HuH-7 (cell line): ENCODE measurements at regions not wholly inside any gene's neighbourhood (a gene's known extent, or its start where the extent isn't known, plus 50 kb on each side); places are given as distances from the start of the nearest gene placed in this dataset.
"Not testable (repeated sequence)": the region's sequence is repeated elsewhere in the genome, so short reads cannot be mapped to it uniquely, and the experiment has no call there.

ENCODE experiments used
- DNase-seq: peaks from one replicate; pipeline ENCODE4 v3.0.0; 2011; ENCODE audit warnings: low spot score

GRCh38 chr17:13212860-13213259 lies 195.0 kb upstream of the ELAC2 start:
- DNase-seq = no peak

DNA sequence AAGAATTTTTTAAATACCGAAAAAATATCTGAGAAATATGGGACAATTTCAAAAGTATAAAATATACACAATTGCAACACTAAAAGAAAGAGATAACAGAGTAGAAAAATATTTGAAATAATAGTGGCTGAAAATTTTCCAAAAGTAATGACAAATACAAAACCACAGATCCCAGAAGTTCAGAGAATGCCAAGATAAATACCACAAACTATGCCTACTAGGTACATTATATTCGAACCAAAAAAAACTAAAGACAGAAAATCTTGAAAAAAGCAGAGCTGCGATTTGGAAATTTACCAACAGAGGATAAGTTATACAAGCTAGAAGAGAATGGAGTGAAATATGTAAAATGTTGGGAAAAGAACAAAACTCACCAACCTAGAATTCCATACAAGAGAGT lies 191.3 kb upstream of the ELAC2 start:
- DNase-seq = no peak

DNA sequence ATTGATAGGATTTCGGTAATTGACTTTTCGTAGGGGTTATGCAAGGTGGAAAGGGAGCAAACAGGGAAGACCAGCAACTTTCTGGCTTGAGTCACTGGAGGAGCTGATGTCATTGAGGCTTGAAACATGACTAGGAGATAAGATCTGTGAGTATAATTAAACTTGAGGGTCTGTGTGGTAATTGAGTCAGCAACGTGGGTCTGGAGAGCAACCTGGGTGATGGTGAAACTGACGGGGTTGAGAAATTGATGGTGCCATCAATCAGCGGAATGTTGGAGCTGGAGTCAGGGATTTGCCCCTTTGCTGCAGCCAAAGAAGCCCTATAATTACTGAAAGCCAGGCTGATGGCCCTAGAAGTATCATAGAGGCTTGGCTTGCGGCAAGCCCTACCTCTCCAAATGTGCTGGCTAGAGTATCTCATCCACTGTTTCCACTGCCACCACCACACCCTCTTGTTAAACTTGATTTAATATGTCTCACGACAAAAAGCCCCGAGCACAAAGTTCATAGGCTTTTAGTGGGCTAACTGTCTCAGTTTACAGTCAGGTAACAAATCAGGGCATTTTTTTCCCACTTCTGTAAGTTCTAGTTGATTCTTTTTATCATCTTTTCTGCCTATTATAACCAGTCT lies 186.9 kb upstream of the ELAC2 start:
- no peak for DNase-seq

DNA sequence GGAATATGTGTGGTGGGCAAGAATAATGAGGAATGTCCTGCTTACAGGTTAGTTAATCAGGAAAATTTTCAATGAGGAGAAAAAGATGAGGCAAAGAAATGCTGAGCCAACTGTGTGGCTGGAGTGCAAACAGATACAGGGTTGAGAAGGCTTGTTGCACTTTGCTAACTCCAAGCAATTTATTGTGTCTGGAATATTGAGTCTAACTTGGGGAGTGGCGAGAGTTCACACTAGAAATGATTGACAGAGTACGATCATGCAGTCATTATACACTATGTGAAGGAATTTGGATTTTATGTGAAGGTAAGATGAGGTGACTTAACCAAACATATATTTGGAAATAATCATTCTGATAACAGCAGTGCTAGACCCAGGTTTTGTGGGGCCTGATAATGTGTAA lies 185.0 kb upstream of the ELAC2 start:
- DNase-seq = no peak

GRCh38 chr17:13200671-13201070 lies 182.8 kb upstream of the ELAC2 start:
- no peak for DNase-seq

- no peak for DNase-seq
Measured at GRCh38 chr17:13199425-13199824, 181.6 kb upstream of the ELAC2 start.

GRCh38 chr17:13197586-13197985 lies 179.8 kb upstream of the ELAC2 start:
- DNase-seq = no peak

DNA sequence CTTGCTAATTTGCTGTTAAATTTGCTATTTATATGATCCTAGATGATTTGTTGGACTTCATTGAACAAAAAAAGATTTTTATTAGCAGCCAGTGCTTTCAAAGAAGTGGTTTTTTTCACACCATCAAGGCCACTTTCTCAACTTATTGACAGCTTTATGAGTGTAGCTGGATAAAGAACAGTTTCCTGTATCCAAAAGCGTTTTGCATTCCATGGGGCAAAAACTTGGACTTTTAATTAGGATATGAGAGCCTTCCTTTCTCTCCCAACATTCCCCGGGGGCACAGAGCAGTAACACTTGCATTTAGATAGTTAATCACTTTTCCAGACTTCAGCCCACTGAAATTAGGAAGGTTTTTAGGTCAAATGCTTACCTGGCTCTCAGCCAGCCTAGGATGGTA lies 177.1 kb upstream of the ELAC2 start:
- DNase-seq = no peak

DNA sequence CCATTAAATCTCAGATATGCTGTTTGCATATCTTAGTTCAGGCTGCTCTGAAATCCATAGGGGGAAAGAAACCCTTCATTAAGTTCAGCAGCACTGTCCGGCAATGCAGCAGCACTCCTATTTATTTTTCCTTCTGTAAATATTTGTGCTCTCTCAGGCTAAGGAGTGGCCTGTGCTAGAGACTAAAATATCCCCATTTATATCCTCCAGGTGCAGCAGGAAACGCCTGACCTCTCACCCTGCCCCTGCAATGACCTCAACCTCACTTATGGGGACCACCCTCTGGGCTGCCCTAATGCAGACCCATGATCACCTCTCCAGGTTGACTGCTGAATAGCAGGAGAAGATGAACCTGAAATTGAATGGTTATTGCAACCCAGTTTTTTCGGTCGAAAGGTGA lies 165.0 kb upstream of the ELAC2 start:
- peak; percentile 27 for DNase-seq

- peak; percentile 15 for DNase-seq
Measured at GRCh38 chr17:13182450-13182849, 164.6 kb upstream of the ELAC2 start.

DNA sequence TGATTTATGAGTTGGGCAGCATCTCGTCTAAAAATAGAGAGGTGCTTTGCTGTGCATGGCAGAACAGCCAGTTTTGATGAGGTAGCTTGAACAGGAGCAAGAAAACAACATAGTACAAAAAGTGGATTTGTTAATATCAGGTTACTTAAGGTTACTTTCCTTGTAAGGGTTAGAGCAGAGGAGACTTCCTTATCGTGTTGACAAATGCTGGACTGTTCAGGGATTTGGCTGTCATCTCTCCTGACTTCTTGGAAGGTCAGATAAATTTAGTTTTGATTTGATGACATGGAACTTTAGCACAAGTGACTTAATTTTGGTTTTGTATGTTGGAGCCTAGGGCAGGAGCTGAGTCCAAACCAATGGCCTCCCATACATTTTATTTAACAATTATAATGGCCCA lies 163.9 kb upstream of the ELAC2 start:
- DNase-seq = no peak

- DNase-seq = no peak
Measured at GRCh38 chr17:13176436-13176835, 158.6 kb upstream of the ELAC2 start.

GRCh38 chr17:13171790-13172189 lies 154.0 kb upstream of the ELAC2 start:
- DNase-seq = no peak

DNA sequence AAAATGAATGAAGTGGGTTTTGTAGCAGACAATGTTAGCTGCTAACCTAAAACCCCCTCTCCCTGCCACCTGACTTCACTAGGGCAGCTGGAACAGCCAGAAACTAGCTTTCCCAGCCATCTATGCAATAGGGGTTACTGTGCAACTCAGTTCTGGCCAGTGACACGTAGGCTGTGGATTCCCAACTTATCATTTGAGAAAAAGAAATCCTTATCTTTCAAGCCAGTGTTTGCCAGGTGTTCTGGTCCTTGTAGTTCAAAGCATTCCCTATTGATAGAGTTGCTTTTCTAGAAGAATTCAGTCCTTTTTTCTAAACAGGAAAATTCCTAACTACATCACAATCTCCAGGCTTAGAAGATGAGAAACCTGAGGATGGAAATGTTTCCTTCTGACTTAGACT lies 144.5 kb upstream of the ELAC2 start:
- no peak for DNase-seq

DNA sequence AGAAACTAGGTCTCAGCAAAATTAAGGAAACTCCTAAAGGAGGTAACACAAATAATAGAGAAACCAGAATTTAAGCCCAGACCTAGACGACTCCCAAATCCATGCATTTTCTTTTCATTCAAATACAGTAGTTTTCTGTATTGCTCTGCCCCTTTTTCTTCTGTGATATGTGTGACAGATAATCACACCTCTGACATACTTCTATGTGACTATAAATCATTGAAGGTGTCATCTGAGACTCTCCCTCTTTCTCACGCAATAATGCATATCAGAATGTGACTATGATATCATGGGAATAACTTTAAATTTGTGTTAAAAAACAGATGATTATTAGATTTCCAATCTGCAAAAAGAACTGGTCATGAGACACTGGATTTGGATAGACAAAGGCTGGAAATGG lies 143.0 kb upstream of the ELAC2 start:
- no peak for DNase-seq

DNA sequence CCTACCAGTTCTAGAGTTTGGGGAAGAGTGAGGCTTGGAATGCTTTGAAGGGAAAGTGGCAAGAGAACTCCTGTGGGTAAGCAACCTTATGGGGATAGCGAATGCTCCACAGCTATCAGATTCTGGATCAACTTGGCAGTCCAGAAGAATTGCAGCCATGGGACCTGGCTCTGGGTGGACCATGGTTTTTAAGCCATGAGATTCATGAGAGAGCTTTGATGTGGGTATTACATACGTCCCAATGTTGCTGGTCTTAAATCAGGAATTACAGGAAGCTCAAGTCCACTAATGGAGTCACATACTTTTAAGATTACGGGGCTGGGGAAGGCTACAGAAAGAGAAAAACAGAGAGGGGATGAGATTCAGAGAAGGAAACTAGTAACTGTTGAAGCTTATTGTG lies 142.5 kb upstream of the ELAC2 start:
- no peak for DNase-seq

GRCh38 chr17:13158494-13159240 lies 140.8 kb upstream of the ELAC2 start:
- no peak for DNase-seq

GRCh38 chr17:13157656-13158055 lies 139.8 kb upstream of the ELAC2 start:
- DNase-seq = no peak

DNA sequence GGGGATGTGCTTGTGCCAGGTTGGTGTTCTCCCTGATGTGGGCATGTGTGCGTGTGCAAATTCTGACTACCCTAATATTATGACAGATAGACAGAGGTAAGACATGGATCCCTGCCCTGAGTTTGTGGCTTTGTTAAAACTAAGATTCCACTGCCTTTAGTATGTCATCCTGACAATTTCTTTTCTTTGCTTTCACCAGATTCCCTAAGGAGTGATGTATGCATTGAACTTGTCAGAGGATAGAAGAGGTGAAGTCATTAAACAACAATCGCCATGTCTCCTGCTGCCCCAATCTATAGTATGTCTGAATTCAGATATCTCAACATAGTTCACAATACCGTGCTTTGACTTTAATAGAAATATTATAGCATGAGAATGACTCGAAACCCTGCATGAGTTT lies 137.1 kb upstream of the ELAC2 start:
- no peak for DNase-seq

DNA sequence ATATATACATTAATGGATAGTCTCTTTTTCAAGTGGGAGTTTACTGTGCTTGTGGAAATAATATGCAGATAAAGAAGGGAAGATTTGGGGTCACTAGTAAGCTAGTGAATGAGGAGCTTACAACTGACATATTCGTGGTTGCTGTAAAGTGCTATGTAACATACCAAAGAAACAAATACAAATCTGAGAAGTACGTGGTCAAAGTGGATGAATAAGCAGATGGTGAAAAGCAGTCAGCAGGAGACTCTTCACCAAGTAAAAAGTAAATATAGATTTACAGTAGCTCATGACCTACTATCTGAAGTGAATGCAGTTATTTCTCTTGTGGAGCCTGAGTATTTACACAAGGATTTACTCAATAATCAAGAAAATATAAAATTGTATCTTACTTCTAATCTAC lies 136.6 kb upstream of the ELAC2 start:
- no peak for DNase-seq

GRCh38 chr17:13153036-13153435 lies 135.2 kb upstream of the ELAC2 start:
- DNase-seq = no peak

GRCh38 chr17:13152501-13152900 lies 134.7 kb upstream of the ELAC2 start:
- DNase-seq = no peak

DNA sequence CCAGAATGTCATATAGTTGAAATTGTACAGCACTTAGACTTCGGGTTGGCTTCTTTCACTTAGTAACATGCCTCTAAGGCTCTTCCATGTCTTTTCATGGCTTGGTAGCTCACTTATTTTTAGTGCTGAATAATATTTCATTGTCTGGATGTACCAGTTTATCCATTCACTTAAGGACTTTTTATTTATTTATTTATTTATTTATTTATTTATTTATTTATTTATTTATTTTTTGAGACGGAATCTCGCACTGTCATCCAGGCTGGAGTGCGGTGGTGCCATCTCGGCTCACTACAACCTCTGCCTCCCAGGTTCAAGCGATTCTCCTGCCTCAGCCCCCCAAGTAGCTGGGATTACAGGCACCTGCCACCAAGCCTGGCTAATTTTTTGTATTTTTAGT lies 132.9 kb upstream of the ELAC2 start:
- not testable (repeated sequence) for DNase-seq

DNA sequence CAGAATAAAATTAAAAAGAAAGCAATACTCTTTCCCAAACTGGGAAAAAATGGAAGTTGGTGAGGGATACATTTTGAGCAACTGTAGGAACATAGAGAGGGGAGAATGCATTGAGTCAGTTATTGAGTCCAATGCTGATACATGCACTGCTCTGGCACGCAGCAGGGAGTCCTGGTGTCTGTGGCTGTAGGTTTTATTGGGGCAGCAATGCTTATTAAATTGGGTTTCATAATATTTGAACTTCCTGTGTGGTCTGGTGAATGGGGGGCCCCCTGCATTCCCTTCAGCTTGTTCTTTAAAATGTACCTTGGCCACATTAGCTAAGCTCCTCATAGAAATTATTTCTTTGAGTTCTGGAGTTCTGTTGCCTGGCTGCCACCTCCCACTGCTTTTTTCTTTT lies 125.2 kb upstream of the ELAC2 start:
- DNase-seq = no peak
